ENCODE measurements at regions not wholly inside any gene's neighbourhood (a gene's known extent, or its start where the extent isn't known, plus 50 kb on each side); places are given as distances from the start of the nearest gene placed in this dataset.

GRCh38 chr5:15421921-15422412 lies 78.0 kb upstream of the FBXL7 start:
- Histone ChIP-seq H3K27ac (no peak overlapping the region), H3K4me1 (no peaks in the 10 kb centered on the region), H3K27me3 (no peaks in the 10 kb centered on the region), H3K9me3 (no peaks in the 10 kb centered on the region), H3K36me3 (no peaks in the 10 kb centered on the region), H3K4me3 (no peak overlapping the region)
- intact Hi-C loops (cut with DNase I; ENCODE audit: low total_unique reads): no loop called here
- in situ Hi-C loops (cut with MboI; ENCODE audit: low sequenced_read_pairs in 4 of 4): no loop called here
- ATAC-seq (peak; percentile 75 to 78), DNase-seq (peak in 1 of 2 donors; percentile 24)
- TF ChIP-seq POLR2A (IDR thresholded peaks at IDR 0.05) (no peak), CTCF (IDR thresholded peaks at IDR 0.05 in 4 of 5, conservative IDR thresholded peaks at IDR 0.05 in 1 of 5) (no peak)

DNA sequence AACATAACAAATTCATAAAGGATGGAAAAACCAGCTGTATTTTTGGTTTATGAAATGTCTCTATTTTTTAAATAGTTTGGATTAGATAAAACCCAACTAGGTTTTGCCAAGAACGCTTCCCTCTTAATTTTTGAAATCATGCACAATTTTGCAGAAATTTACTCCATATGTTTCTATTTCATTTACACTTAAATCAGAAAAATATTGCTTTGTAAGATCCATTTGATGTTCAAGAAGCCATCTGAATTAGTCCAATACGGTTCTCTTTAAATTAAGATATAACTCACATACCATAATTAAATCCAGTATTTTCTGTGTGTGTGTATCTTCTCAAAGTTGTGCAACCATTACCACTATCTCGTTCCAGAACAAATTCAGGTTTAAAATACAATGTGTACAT lies 78.6 kb upstream of the FBXL7 start:
- Histone ChIP-seq H3K27me3 (no peaks in the 10 kb centered on the region), H3K4me1 (no peaks in the 10 kb centered on the region), H3K36me3 (no peaks in the 10 kb centered on the region), H3K9me3 (no peaks in the 10 kb centered on the region), H3K4me3 (no peak overlapping the region), H3K27ac (no peak overlapping the region)
- no peak for ATAC-seq
- DNase-seq: no peak
- in situ Hi-C loops (cut with MboI; ENCODE audit: low sequenced_read_pairs in 4 of 4): no loop called here
- TF ChIP-seq CTCF (IDR thresholded peaks at IDR 0.05 in 4 of 5, conservative IDR thresholded peaks at IDR 0.05 in 1 of 5) (no peak), POLR2A (IDR thresholded peaks at IDR 0.05) (no peak)
- intact Hi-C loops (cut with DNase I; ENCODE audit: low total_unique reads): no loop called here

DNA sequence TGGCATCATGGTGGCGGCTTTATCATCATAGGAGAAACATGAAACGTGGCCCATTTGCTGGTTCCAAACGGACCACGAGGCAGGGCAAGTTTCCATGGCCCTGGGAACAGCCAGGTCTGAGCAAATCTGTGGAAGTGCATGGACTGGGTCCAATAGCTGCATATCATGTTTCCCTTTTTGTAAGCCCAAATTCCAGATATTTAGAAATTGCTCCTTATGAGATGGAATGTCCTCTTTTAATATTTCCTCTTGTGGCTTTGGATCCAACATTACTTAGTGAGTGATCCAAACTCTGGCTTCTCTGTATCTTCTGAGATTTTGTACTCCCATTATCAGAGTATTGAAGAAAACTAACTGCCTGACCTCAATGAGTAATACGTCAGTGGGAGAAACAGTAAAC lies 79.8 kb upstream of the FBXL7 start:
- no peak overlapping the region for H3K4me3 ChIP-seq
- H3K4me1 ChIP-seq: no peaks in the 10 kb centered on the region
- no peaks in the 10 kb centered on the region for H3K9me3 ChIP-seq
- in situ Hi-C loops (cut with MboI; ENCODE audit: low sequenced_read_pairs in 4 of 4) (no loop called here), intact Hi-C loops (cut with DNase I; ENCODE audit: low total_unique reads) (no loop called here)
- ATAC-seq: peak; percentile 62 to 67
- DNase-seq: peak; percentile 44 to 63
- no peaks in the 10 kb centered on the region for H3K27me3 ChIP-seq
- no peaks in the 10 kb centered on the region for H3K36me3 ChIP-seq
- no peak overlapping the region for H3K27ac ChIP-seq
- TF ChIP-seq POLR2A (IDR thresholded peaks at IDR 0.05): no peak
- no peak for TF ChIP-seq CTCF (IDR thresholded peaks at IDR 0.05 in 4 of 5, conservative IDR thresholded peaks at IDR 0.05 in 1 of 5)

GRCh38 chr5:15417156-15417555 lies 82.8 kb upstream of the FBXL7 start:
- no peaks in the 10 kb centered on the region for H3K9me3 ChIP-seq
- H3K27ac ChIP-seq: no peak overlapping the region
- H3K4me1 ChIP-seq: no peaks in the 10 kb centered on the region
- intact Hi-C loops (cut with DNase I; ENCODE audit: low total_unique reads): no loop called here
- no peak for DNase-seq
- in situ Hi-C loops (cut with MboI; ENCODE audit: low sequenced_read_pairs in 4 of 4): no loop called here
- no peaks in the 10 kb centered on the region for H3K27me3 ChIP-seq
- no peak for ATAC-seq
- H3K4me3 ChIP-seq: no peak overlapping the region
- no peaks in the 10 kb centered on the region for H3K36me3 ChIP-seq
- no peak for TF ChIP-seq CTCF (IDR thresholded peaks at IDR 0.05 in 4 of 5, conservative IDR thresholded peaks at IDR 0.05 in 1 of 5)
- TF ChIP-seq POLR2A (IDR thresholded peaks at IDR 0.05): no peak

DNA sequence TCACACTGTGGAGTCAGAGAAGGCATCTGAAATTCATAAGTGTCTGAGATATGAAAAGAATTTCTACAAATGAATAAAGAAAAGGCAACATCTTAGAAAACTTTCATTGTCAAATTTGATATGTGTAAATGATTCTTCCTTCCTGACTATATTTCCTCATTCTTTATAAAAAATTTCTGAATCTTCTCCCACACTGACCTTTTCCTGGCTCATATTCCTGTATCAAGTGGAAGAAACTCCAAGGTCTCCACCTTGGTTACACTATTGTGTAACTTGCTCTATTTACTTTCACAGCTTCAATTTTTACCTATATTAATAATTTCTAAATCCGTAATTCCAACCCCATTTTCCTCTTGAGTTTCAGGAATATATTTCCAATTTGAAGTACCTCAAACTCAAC lies 93.5 kb upstream of the FBXL7 start:
- Histone ChIP-seq H3K36me3 (no peaks in the 10 kb centered on the region), H3K9me3 (peaks cover 0 to 9% (median 0%) of the 10 kb centered on the region in 3 donors), H3K27ac (no peak overlapping the region), H3K4me3 (no peak overlapping the region), H3K27me3 (no peaks in the 10 kb centered on the region), H3K4me1 (no peaks in the 10 kb centered on the region)
- no peak for ATAC-seq
- no peak for TF ChIP-seq CTCF (IDR thresholded peaks at IDR 0.05 in 4 of 5, conservative IDR thresholded peaks at IDR 0.05 in 1 of 5)
- TF ChIP-seq POLR2A (IDR thresholded peaks at IDR 0.05): no peak
- intact Hi-C loops (cut with DNase I; ENCODE audit: low total_unique reads) (no loop called here), in situ Hi-C loops (cut with MboI; ENCODE audit: low sequenced_read_pairs in 4 of 4) (no loop called here)
- no peak for DNase-seq
